BE2C (cell line): ENCODE measurements at regions not wholly inside any gene's neighbourhood (a gene's known extent, or its start where the extent isn't known, plus 50 kb on each side); places are given as distances from the start of the nearest gene placed in this dataset.

ENCODE experiments used
- DNase-seq: peaks from one replicate; pipeline ENCODE4 v3.0.0-alpha.2; 2020
- H3K27me3 ChIP-seq: fragments of 250-450 bp; sonication (Bioruptor Pico); 2 replicates; pipeline ENCODE4 v1.5.1; 2020; ENCODE audit warnings: mild to moderate bottlenecking
- H3K36me3 ChIP-seq: fragments of 250-450 bp; sonication (Bioruptor Pico); 2 replicates; pipeline ENCODE4 v1.5.1; 2020; ENCODE audit warnings: mild to moderate bottlenecking
- H3K4me1 ChIP-seq: fragments of 250-450 bp; sonication (Bioruptor Pico); 2 replicates; pipeline ENCODE4 v1.5.1; 2020
- H3K4me3 ChIP-seq: 2 replicates; pipeline ENCODE4 v1.5.1; 2011; ENCODE audit warnings: low read depth, low read length
- H3K9me3 ChIP-seq: fragments of 250-450 bp; sonication (Bioruptor Pico); 2 replicates; pipeline ENCODE4 v1.5.1; 2020
- TF ChIP-seq, protein P1 (sequence below): IDR thresholded peaks from 2 replicates; pipeline ENCODE4 v1.5.1; 2012; ENCODE audit warnings: mild to moderate bottlenecking, low read depth, low read length

DNA sequence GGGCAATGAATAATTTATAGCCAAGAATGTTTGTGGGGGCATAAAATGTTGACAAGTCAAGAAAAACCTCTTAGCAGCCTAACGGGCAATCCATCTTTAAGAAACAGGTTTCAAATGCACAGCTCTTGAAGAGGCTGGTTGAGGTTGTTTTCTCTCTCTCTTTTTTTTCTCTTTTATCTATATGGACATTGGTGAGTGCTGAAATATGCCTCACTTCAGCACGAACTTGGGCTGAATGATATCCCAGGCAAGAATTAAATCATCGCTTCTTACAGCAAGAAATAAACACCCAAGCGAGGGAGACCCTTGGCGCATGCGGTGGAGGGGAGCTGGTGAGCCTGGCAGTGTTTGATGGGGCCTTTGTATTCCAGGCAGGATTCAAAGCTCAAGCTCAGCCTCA is 160.9 kb downstream of the OAT start:
- no peak for DNase-seq
- Histone ChIP-seq H3K4me3 (no peak overlapping the region), H3K27me3 (no peaks in the 10 kb centered on the region), H3K9me3 (no peaks in the 10 kb centered on the region), H3K36me3 (no peaks in the 10 kb centered on the region), H3K4me1 (peaks cover 12% of the 10 kb centered on the region)
- TF ChIP-seq, protein P1, sequence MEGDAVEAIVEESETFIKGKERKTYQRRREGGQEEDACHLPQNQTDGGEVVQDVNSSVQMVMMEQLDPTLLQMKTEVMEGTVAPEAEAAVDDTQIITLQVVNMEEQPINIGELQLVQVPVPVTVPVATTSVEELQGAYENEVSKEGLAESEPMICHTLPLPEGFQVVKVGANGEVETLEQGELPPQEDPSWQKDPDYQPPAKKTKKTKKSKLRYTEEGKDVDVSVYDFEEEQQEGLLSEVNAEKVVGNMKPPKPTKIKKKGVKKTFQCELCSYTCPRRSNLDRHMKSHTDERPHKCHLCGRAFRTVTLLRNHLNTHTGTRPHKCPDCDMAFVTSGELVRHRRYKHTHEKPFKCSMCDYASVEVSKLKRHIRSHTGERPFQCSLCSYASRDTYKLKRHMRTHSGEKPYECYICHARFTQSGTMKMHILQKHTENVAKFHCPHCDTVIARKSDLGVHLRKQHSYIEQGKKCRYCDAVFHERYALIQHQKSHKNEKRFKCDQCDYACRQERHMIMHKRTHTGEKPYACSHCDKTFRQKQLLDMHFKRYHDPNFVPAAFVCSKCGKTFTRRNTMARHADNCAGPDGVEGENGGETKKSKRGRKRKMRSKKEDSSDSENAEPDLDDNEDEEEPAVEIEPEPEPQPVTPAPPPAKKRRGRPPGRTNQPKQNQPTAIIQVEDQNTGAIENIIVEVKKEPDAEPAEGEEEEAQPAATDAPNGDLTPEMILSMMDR, result no peak

GRCh38 chr10:124256151-124256550 is 162.6 kb downstream of the OAT start:
- Histone ChIP-seq H3K4me1 (peaks cover 12% of the 10 kb centered on the region), H3K4me3 (no peak overlapping the region), H3K9me3 (no peaks in the 10 kb centered on the region), H3K27me3 (no peaks in the 10 kb centered on the region), H3K36me3 (no peaks in the 10 kb centered on the region)
- no peak for DNase-seq
- TF ChIP-seq, protein P1, result no peak

- H3K4me1 ChIP-seq, result peaks cover 12% of the 10 kb centered on the region
- no peaks in the 10 kb centered on the region for H3K27me3 ChIP-seq
- no peak overlapping the region for H3K4me3 ChIP-seq
- no peak for DNase-seq
- H3K36me3 ChIP-seq, result no peaks in the 10 kb centered on the region
- TF ChIP-seq, protein P1, result no peak
- no peaks in the 10 kb centered on the region for H3K9me3 ChIP-seq
These were observed 162.2 kb upstream of the CHST15 start for GRCh38 chr10:124255556-124255955.

DNA sequence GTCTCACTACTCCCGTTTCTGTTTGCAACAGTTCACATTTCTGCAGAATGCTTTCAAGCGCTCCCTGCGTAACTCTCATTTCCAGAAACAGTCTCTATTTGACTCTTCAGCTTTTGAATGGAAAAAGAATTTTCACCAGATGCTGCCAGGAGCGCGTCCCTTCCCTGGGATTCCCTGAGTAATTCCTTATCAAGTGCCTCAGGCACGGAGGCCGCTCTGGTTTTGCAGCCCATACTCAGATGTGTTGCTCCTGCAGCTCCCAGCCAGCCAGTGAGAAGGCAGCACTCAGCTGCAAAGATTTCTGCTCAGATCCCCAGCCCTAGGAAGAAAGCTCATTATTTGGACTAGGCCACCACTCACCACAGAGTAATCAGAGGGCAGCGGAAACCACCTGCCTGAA is 161.1 kb upstream of the CHST15 start:
- Histone ChIP-seq H3K4me1 (peaks cover 12% of the 10 kb centered on the region), H3K27me3 (no peaks in the 10 kb centered on the region), H3K4me3 (no peak overlapping the region), H3K9me3 (no peaks in the 10 kb centered on the region), H3K36me3 (no peaks in the 10 kb centered on the region)
- peak; percentile 84 for DNase-seq
- TF ChIP-seq, protein P1, result no peak

- TF ChIP-seq, protein P1, result no peak
- no peak for DNase-seq
- H3K4me3 ChIP-seq, result no peak overlapping the region
- peaks cover 12% of the 10 kb centered on the region for H3K4me1 ChIP-seq
- no peaks in the 10 kb centered on the region for H3K36me3 ChIP-seq
- H3K9me3 ChIP-seq, result no peaks in the 10 kb centered on the region
- no peaks in the 10 kb centered on the region for H3K27me3 ChIP-seq
These were observed 159.6 kb upstream of the CHST15 start for GRCh38 chr10:124253006-124253405.

DNA sequence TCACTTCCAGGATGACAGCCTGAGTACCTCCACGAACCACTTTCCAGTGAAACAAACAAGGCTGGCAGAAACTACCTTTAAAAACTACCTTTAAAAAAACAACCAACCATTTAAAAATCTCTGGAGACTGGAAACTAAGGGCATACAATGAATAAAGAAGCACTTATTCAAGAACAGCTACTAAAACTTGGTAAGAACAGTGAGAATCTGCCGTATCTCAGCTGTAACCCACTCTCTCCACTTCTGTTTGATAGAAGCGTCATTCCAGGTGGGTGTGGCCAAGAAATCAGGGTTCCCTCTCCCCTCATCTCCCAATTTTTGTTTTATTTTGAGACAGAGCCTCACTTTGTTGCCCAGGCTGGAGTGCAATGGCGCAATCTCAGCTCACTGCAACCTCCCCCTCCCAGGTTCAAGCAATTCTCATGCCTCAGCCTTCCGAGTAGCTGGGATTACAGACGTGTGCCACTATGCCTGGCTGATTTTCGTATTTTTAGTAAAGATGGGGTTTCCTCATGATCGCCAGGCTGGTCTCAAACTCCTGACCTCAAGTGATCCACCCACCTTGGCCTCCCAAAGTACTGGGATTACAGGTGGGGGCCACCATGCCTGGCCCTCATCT is 158.8 kb upstream of the CHST15 start:
- no peak overlapping the region for H3K4me3 ChIP-seq
- H3K9me3 ChIP-seq, result no peaks in the 10 kb centered on the region
- H3K36me3 ChIP-seq, result no peaks in the 10 kb centered on the region
- H3K4me1 ChIP-seq, result peaks cover 12% of the 10 kb centered on the region
- H3K27me3 ChIP-seq, result no peaks in the 10 kb centered on the region
- DNase-seq, result no peak
- TF ChIP-seq, protein P1, result no peak
